T-helper 1 cell treated with Interleukin-12 subunit alpha and Interleukin-12 subunit beta and Interleukin-4 antibody, amounts not matched to agents 30 μg/mL and 1 μg/mL, for 36 hours (primary cell): ENCODE measurements at regions not wholly inside any gene's neighbourhood (a gene's known extent, or its start where the extent isn't known, plus 50 kb on each side); places are given as distances from the start of the nearest gene placed in this dataset.

ENCODE experiments used
- H3K27ac Mint-ChIP-seq: one replicate; pipeline ENCODE4 v1.8.0; 2021; ENCODE audit warnings: mild to moderate bottlenecking, mixed read lengths
- H3K27me3 Mint-ChIP-seq: one replicate; pipeline ENCODE4 v1.8.0; 2021; ENCODE audit warnings: low read depth, mixed read lengths
- H3K36me3 Mint-ChIP-seq: one replicate; pipeline ENCODE4 v1.8.0; 2021; ENCODE audit warnings: low read depth, mixed read lengths
- H3K4me1 Mint-ChIP-seq: one replicate; pipeline ENCODE4 v1.8.0; 2021; ENCODE audit warnings: low read depth, mixed read lengths
- H3K4me3 Mint-ChIP-seq: one replicate; pipeline ENCODE4 v1.8.0; 2021; ENCODE audit warnings: mild to moderate bottlenecking, moderate library complexity, mixed read lengths
- H3K9me3 Mint-ChIP-seq: one replicate; pipeline ENCODE4 v1.8.0; 2021; ENCODE audit warnings: mixed read lengths

GRCh38 chr18:24922491-24922890 lies 429.5 kb downstream of the ZNF521 start:
- Mint-ChIP-seq H3K4me3 (no peak overlapping the region), H3K27me3 (no peaks in the 10 kb centered on the region), H3K4me1 (no peaks in the 10 kb centered on the region), H3K27ac (no peak overlapping the region), H3K9me3 (no peaks in the 10 kb centered on the region), H3K36me3 (no peaks in the 10 kb centered on the region)

- Mint-ChIP-seq H3K27ac (no peak overlapping the region), H3K27me3 (no peaks in the 10 kb centered on the region), H3K4me1 (no peaks in the 10 kb centered on the region), H3K9me3 (no peaks in the 10 kb centered on the region), H3K4me3 (no peak overlapping the region), H3K36me3 (no peaks in the 10 kb centered on the region)
Measured at GRCh38 chr18:24923138-24923537, 428.8 kb downstream of the ZNF521 start.

GRCh38 chr18:24924066-24924716 lies 427.8 kb downstream of the ZNF521 start:
- H3K27ac Mint-ChIP-seq = no peak overlapping the region
- no peak overlapping the region for H3K4me3 Mint-ChIP-seq
- no peaks in the 10 kb centered on the region for H3K36me3 Mint-ChIP-seq
- no peaks in the 10 kb centered on the region for H3K4me1 Mint-ChIP-seq
- H3K27me3 Mint-ChIP-seq = no peaks in the 10 kb centered on the region
- no peaks in the 10 kb centered on the region for H3K9me3 Mint-ChIP-seq

- Mint-ChIP-seq H3K9me3 (no peaks in the 10 kb centered on the region), H3K27ac (no peak overlapping the region), H3K27me3 (no peaks in the 10 kb centered on the region), H3K4me3 (no peak overlapping the region), H3K4me1 (no peaks in the 10 kb centered on the region), H3K36me3 (no peaks in the 10 kb centered on the region)
Measured at GRCh38 chr18:24926649-24927048, 425.3 kb downstream of the ZNF521 start.

- H3K4me3 Mint-ChIP-seq = no peak overlapping the region
- H3K9me3 Mint-ChIP-seq = no peaks in the 10 kb centered on the region
- H3K27me3 Mint-ChIP-seq = no peaks in the 10 kb centered on the region
- H3K27ac Mint-ChIP-seq = no peak overlapping the region
- H3K4me1 Mint-ChIP-seq = no peaks in the 10 kb centered on the region
- no peaks in the 10 kb centered on the region for H3K36me3 Mint-ChIP-seq
Measured at GRCh38 chr18:24928301-24928878, 423.6 kb downstream of the ZNF521 start.

- H3K4me3 Mint-ChIP-seq = no peak overlapping the region
- no peaks in the 10 kb centered on the region for H3K36me3 Mint-ChIP-seq
- H3K4me1 Mint-ChIP-seq = no peaks in the 10 kb centered on the region
- H3K27me3 Mint-ChIP-seq = no peaks in the 10 kb centered on the region
- no peaks in the 10 kb centered on the region for H3K9me3 Mint-ChIP-seq
- no peak overlapping the region for H3K27ac Mint-ChIP-seq
Measured at GRCh38 chr18:24930478-24930877, 421.5 kb downstream of the ZNF521 start.

- Mint-ChIP-seq H3K9me3 (no peaks in the 10 kb centered on the region), H3K27me3 (no peaks in the 10 kb centered on the region), H3K36me3 (no peaks in the 10 kb centered on the region), H3K4me1 (no peaks in the 10 kb centered on the region), H3K27ac (no peak overlapping the region), H3K4me3 (no peak overlapping the region)
Measured at GRCh38 chr18:24930971-24931370, 421.0 kb downstream of the ZNF521 start.

- Mint-ChIP-seq H3K4me3 (no peak overlapping the region), H3K36me3 (no peaks in the 10 kb centered on the region), H3K27me3 (no peaks in the 10 kb centered on the region), H3K4me1 (no peaks in the 10 kb centered on the region), H3K27ac (no peak overlapping the region), H3K9me3 (no peaks in the 10 kb centered on the region)
Measured at GRCh38 chr18:24933345-24933744, 418.6 kb downstream of the ZNF521 start.

- no peaks in the 10 kb centered on the region for H3K36me3 Mint-ChIP-seq
- no peaks in the 10 kb centered on the region for H3K4me1 Mint-ChIP-seq
- H3K27ac Mint-ChIP-seq = no peak overlapping the region
- H3K4me3 Mint-ChIP-seq = no peak overlapping the region
- no peaks in the 10 kb centered on the region for H3K9me3 Mint-ChIP-seq
- H3K27me3 Mint-ChIP-seq = no peaks in the 10 kb centered on the region
Measured at GRCh38 chr18:24934258-24934932, 417.6 kb downstream of the ZNF521 start.

- Mint-ChIP-seq H3K9me3 (no peaks in the 10 kb centered on the region), H3K4me1 (no peaks in the 10 kb centered on the region), H3K36me3 (no peaks in the 10 kb centered on the region), H3K27ac (no peak overlapping the region), H3K27me3 (no peaks in the 10 kb centered on the region), H3K4me3 (no peak overlapping the region)
Measured at GRCh38 chr18:24935008-24935407, 417.0 kb downstream of the ZNF521 start.

- H3K4me1 Mint-ChIP-seq = no peaks in the 10 kb centered on the region
- H3K27me3 Mint-ChIP-seq = no peaks in the 10 kb centered on the region
- H3K4me3 Mint-ChIP-seq = no peak overlapping the region
Measured at GRCh38 chr18:24935896-24936295, 416.1 kb downstream of the ZNF521 start.

GRCh38 chr18:24936691-24937090 lies 415.3 kb downstream of the ZNF521 start:
- Mint-ChIP-seq H3K4me3 (no peak overlapping the region), H3K27ac (no peak overlapping the region), H3K36me3 (no peaks in the 10 kb centered on the region), H3K27me3 (no peaks in the 10 kb centered on the region), H3K4me1 (no peaks in the 10 kb centered on the region), H3K9me3 (no peaks in the 10 kb centered on the region)

More at GRCh38 chr18:24935896-24936295, 416.1 kb downstream of the ZNF521 start:
- H3K36me3 Mint-ChIP-seq = no peaks in the 10 kb centered on the region
- no peak overlapping the region for H3K27ac Mint-ChIP-seq
- no peaks in the 10 kb centered on the region for H3K9me3 Mint-ChIP-seq

GRCh38 chr18:24937639-24938275 lies 414.2 kb downstream of the ZNF521 start:
- H3K27me3 Mint-ChIP-seq = no peaks in the 10 kb centered on the region
- H3K36me3 Mint-ChIP-seq = no peaks in the 10 kb centered on the region
- H3K9me3 Mint-ChIP-seq = no peaks in the 10 kb centered on the region
- H3K4me1 Mint-ChIP-seq = no peaks in the 10 kb centered on the region
- no peak overlapping the region for H3K27ac Mint-ChIP-seq
- H3K4me3 Mint-ChIP-seq = no peak overlapping the region

GRCh38 chr18:24940416-24940815 lies 411.6 kb downstream of the ZNF521 start:
- Mint-ChIP-seq H3K27me3 (no peaks in the 10 kb centered on the region), H3K4me3 (no peak overlapping the region), H3K27ac (no peak overlapping the region), H3K4me1 (no peaks in the 10 kb centered on the region), H3K36me3 (no peaks in the 10 kb centered on the region), H3K9me3 (no peaks in the 10 kb centered on the region)
